ENCODE measurements at regions not wholly inside any gene's neighbourhood (a gene's known extent, or its start where the extent isn't known, plus 50 kb on each side); places are given as distances from the start of the nearest gene placed in this dataset.

- no peak for TF ChIP-seq POLR2AphosphoS5 (IDR thresholded peaks at IDR 0.05)
- TF ChIP-seq, protein P1, sequence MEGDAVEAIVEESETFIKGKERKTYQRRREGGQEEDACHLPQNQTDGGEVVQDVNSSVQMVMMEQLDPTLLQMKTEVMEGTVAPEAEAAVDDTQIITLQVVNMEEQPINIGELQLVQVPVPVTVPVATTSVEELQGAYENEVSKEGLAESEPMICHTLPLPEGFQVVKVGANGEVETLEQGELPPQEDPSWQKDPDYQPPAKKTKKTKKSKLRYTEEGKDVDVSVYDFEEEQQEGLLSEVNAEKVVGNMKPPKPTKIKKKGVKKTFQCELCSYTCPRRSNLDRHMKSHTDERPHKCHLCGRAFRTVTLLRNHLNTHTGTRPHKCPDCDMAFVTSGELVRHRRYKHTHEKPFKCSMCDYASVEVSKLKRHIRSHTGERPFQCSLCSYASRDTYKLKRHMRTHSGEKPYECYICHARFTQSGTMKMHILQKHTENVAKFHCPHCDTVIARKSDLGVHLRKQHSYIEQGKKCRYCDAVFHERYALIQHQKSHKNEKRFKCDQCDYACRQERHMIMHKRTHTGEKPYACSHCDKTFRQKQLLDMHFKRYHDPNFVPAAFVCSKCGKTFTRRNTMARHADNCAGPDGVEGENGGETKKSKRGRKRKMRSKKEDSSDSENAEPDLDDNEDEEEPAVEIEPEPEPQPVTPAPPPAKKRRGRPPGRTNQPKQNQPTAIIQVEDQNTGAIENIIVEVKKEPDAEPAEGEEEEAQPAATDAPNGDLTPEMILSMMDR (IDR thresholded peaks at IDR 0.05) = no peak
- TF ChIP-seq POLR2A (IDR thresholded peaks at IDR 0.05) = no peak
Observed at GRCh38 chr1:234697015-234697414, 87.0 kb upstream of the IRF2BP2 start.
